NCI-H2081 treated with DMSO at 0.1 percent for 48 hours (cell line): ENCODE measurements at regions not wholly inside any gene's neighbourhood (a gene's known extent, or its start where the extent isn't known, plus 50 kb on each side); places are given as distances from the start of the nearest gene placed in this dataset.
"Not testable (repeated sequence)": the region's sequence is repeated elsewhere in the genome, so short reads cannot be mapped to it uniquely, and the experiment has no call there.

Experiments
- DNase-seq: peaks from one replicate; lab custom pipeline; 2025; lab: John Stamatoyannopoulos, UW

- no peak for DNase-seq
These were observed 598.1 kb downstream of the DNAH5 start for GRCh38 chr5:13346401-13346800.

GRCh38 chr5:13339093-13339492 is 605.4 kb downstream of the DNAH5 start:
- DNase-seq, result no peak

DNA sequence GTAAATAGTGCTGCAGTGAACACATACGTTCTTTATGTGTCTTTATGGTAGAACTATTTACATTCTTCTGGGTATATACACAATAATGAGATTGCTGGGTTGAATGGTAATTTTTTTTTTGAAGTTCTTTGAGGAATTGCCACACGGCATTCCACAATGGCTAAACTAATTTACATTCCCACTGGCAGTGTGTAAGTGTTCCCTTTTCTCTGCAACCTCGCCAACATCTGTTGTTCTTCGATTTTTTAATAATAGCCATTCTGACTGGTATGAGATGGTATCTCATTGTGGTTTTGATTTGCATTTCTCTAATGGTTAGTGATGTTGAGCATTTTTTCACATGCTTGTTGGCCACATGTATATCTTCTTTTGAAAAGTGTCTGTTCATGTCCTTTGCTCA is 609.5 kb downstream of the DNAH5 start:
- not testable (repeated sequence) for DNase-seq

GRCh38 chr5:13331585-13331984 is 612.9 kb downstream of the DNAH5 start:
- no peak for DNase-seq

- DNase-seq, result no peak
These were observed 616.2 kb downstream of the DNAH5 start for GRCh38 chr5:13328316-13328715.

GRCh38 chr5:13325765-13326164 is 618.7 kb downstream of the DNAH5 start:
- DNase-seq, result no peak

GRCh38 chr5:13322769-13323168 is 621.7 kb downstream of the DNAH5 start:
- DNase-seq, result no peak

GRCh38 chr5:13317654-13318053 is 626.8 kb downstream of the DNAH5 start:
- no peak for DNase-seq

DNA sequence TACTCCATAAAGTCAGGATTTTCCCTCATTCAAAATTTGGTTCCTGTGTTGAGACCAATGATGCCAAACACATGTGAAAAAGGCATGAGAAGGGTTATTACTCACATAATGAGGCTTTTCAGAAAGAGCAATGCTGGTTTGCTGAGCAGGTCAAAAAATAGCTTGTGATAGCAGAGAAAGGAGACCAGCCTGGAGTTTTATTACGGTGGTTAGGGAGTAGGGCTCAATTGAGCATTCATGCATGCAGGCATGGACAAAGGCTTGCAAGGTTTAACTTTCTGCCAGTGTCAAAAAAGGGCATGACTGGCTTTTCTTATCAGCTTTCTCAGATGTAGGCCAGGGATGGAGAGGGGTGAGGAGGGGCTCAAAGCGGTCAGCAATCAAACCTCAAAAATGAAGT is 628.3 kb downstream of the DNAH5 start:
- DNase-seq, result no peak

- DNase-seq, result no peak
These were observed 637.0 kb downstream of the DNAH5 start for GRCh38 chr5:13307480-13307879.

GRCh38 chr5:13303445-13303844 is 641.0 kb downstream of the DNAH5 start:
- DNase-seq, result no peak

DNA sequence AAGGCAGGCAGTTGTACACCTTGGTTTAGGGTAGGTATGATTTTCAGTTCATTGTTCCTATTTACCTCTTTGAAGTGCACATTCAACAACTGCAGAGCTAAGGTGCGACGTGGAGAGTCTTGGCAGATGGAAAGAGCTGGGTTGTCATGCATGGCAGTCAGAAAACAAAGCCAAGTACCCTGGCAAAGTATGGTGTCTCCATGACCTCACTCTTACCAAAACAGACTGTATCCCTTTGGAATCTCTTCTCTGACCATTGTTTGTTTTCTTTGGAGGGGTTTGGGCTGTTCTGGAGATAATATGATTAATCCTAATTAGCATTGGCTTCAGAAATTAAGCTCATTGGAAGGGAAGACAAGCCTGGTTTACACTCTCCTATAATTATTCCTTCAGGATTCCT is 665.7 kb downstream of the DNAH5 start:
- no peak for DNase-seq

GRCh38 chr5:13278148-13278547 is 666.3 kb downstream of the DNAH5 start:
- no peak for DNase-seq

DNA sequence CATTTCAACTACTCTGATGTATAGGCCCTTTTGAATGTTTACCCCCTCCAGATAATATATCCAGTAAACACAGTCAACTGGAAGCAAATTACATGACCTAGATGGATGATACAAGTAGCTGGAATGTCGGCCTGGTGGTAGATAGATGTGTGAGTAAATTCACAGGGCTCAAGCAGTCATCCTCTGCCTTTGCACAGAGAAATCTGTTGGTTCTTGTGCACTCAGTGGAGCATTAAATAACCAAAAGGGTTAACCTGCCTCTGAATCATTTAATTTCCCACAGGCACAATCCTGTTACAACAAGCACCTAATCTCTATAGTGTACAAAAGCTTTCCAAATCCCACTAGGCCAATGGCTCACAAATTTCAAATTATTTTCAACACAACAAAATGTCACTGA is 668.3 kb downstream of the DNAH5 start:
- no peak for DNase-seq

DNA sequence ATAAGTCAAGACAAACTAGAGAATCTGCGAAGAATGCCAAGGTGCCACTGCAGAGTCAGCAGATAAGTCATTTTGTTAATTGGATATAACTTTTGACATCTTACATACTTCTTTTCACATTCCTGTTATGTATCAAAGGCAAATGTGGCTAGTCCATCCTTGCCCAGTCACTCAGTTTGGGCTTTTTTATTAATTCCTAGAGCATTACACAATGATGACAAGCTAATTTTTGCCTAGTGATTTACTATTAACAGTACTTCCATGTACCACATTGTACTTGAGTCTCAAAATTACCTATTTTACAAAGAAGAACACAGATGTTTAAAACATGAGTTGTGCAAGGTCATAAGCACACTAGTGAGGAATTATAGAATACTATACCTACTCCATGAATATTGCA is 680.8 kb downstream of the DNAH5 start:
- DNase-seq, result no peak

DNA sequence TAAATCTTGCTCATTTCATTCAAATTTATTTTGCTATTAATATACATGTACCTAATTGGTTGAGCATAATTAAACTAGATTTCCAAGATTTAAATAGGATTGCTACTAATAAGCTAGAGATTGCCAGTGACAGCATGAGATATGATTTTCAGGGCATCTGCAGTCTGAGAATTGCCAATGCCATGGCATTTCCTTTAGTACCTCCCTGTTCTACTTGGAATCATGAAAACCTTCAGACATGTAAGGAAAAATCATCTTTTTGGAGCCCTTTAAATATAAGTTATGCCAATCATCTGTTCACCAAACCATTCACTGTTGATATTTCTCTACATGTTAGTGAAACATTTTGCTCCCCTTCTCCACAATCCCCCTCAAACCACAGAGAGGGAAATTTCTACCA is 691.4 kb downstream of the DNAH5 start:
- no peak for DNase-seq

DNA sequence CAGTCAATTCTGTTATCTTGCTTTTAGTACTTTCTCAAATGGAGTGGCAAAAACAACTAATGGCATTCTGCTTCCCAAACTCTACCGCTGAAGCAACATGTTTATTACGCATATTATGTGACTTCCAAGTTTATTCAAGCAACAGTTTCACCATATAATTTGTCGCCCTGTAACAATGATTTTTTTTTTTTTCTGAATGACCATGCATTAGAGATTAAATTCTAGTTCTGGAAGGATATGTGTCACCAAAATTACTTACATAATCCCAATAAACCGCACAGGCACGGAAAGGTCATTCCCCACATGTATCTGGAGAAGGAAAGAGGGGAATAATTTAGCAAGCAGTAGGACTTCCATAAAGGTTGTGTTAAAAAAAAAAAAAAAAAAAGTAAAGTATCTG is 691.8 kb downstream of the DNAH5 start:
- no peak for DNase-seq

GRCh38 chr5:13251623-13252376 is 692.7 kb downstream of the DNAH5 start:
- no peak for DNase-seq

DNA sequence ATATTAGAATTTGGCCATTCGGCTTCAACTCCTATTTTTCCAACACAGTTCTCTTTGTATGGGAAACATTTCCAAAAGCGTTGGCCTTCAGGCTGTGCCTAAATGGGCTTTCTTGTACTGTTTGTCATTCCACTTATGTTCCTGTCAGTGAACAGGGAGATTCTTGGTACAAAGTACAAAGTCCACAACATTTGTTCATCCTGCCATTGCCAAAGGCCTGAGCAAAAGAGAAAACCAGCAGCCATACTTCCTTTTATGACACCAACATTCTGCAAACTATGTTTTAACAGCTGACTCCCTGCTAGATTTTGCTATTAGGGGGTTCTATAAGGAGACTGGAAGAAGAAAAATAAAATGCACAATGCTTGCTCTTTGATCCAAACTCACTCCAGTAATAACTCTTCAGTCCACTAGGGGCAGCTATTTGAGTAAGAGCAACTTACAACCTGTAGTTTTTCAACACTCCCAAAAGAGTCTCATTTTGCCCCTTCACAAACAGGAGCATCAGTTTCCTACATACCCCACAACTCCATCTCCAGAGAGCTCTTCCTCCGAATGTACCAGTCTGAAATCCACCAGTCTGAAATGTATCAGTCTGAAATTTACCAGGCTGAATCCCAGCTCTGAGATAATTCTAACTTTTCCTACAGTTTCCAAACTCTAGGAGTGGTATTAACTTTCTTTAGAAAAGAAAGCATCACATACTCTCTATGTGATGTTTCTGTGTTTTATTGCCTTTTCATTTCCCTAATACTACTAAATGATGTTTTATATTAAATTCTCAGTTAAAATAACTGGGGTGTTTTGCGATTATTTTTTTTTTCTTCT is 693.8 kb downstream of the DNAH5 start:
- no peak for DNase-seq

- no peak for DNase-seq
These were observed 694.6 kb downstream of the DNAH5 start for GRCh38 chr5:13249854-13250253.

GRCh38 chr5:13248253-13248652 is 696.2 kb downstream of the DNAH5 start:
- DNase-seq, result no peak

- DNase-seq, result no peak
These were observed 698.4 kb downstream of the DNAH5 start for GRCh38 chr5:13246053-13246452.

- DNase-seq, result no peak
These were observed 700.3 kb downstream of the DNAH5 start for GRCh38 chr5:13244151-13244550.

- DNase-seq, result no peak
These were observed 717.0 kb downstream of the DNAH5 start for GRCh38 chr5:13227513-13227912.
